HG03039 (cell line): ENCODE measurements at regions not wholly inside any gene's neighbourhood (a gene's known extent, or its start where the extent isn't known, plus 50 kb on each side); places are given as distances from the start of the nearest gene placed in this dataset.
"Not testable (repeated sequence)": the region's sequence is repeated elsewhere in the genome, so short reads cannot be mapped to it uniquely, and the experiment has no call there.

Source experiments
- ATAC-seq: cut with Tn5 transposase; IDR thresholded peaks from one replicate; pipeline ENCODE4 v1.9.1; 2021; ENCODE audit warnings: mild to moderate bottlenecking, moderate library complexity; ENCODE audit not compliant: unreplicated experiment

- no peak for ATAC-seq
These were observed 192.9 kb downstream of the C12orf75 start for GRCh38 chr12:105523164-105524057.

- ATAC-seq: no peak
These were observed 194.5 kb downstream of the C12orf75 start for GRCh38 chr12:105524961-105525360.

GRCh38 chr12:105534068-105534467, 203.6 kb downstream of the C12orf75 start:
- no peak for ATAC-seq

- not testable (repeated sequence) for ATAC-seq
These were observed 204.5 kb downstream of the C12orf75 start for GRCh38 chr12:105535033-105535432.

GRCh38 chr12:105538880-105539279, 208.4 kb downstream of the C12orf75 start:
- no peak for ATAC-seq

- ATAC-seq: no peak
These were observed 209.2 kb downstream of the C12orf75 start for GRCh38 chr12:105539735-105540134.

GRCh38 chr12:105547786-105548185, 217.3 kb downstream of the C12orf75 start:
- no peak for ATAC-seq

- ATAC-seq: no peak
These were observed 218.1 kb downstream of the C12orf75 start for GRCh38 chr12:105548626-105549025.

- no peak for ATAC-seq
These were observed 221.6 kb downstream of the C12orf75 start for GRCh38 chr12:105552056-105552455.

GRCh38 chr12:105554223-105554678, 223.8 kb downstream of the C12orf75 start:
- ATAC-seq: no peak

- no peak for ATAC-seq
These were observed 224.4 kb downstream of the C12orf75 start for GRCh38 chr12:105554856-105555255.

GRCh38 chr12:105555556-105556295, 225.2 kb downstream of the C12orf75 start:
- ATAC-seq: no peak

- ATAC-seq: no peak
These were observed 228.8 kb downstream of the C12orf75 start for GRCh38 chr12:105559310-105559709.

GRCh38 chr12:105561546-105562198, 231.2 kb downstream of the C12orf75 start:
- ATAC-seq: no peak

- no peak for ATAC-seq
These were observed 231.9 kb downstream of the C12orf75 start for GRCh38 chr12:105562199-105562971.

- no peak for ATAC-seq
These were observed 236.6 kb downstream of the C12orf75 start for GRCh38 chr12:105567061-105567460.

- ATAC-seq: no peak
These were observed 239.4 kb downstream of the C12orf75 start for GRCh38 chr12:105569886-105570285.

- ATAC-seq: no peak
These were observed 240.5 kb downstream of the C12orf75 start for GRCh38 chr12:105570944-105571343.

GRCh38 chr12:105573574-105573973, 243.1 kb downstream of the C12orf75 start:
- no peak for ATAC-seq

GRCh38 chr12:105574056-105574715, 243.7 kb downstream of the C12orf75 start:
- ATAC-seq: no peak
